SK-N-SH (cell line): ENCODE measurements at regions not wholly inside any gene's neighbourhood (a gene's known extent, or its start where the extent isn't known, plus 50 kb on each side); places are given as distances from the start of the nearest gene placed in this dataset.

ENCODE experiments used
- CTCF ChIA-PET: fragments of 300-600, 350-600 bp; formaldehyde crosslinking; extraction: SDS; loops from one replicate; lab custom pipeline; 2021; lab: Yijun Ruan, JAX
- POLR2A ChIA-PET: fragments of 350-600 bp; sonication (Branson Sonifier 250); formaldehyde crosslinking; extraction: SDS; loops from one replicate; lab custom pipeline; 2020; ENCODE audit warnings: antibody characterized with exemption, inconsistent platforms; lab: Yijun Ruan, JAX
- DNase-seq: peaks from one replicate; pipeline ENCODE4 v3.0.0; 2012
- H2AFZ ChIP-seq: fragments of 200-600 bp; sonication (generic); 2 replicates; pipeline ENCODE4 v1.8.1; 2016; ENCODE audit warnings: antibody characterized with exemption, mild to moderate bottlenecking, low read depth
- H3F3A ChIP-seq: fragments of 200-600 bp; sonication (generic); replicated peaks from 2 replicates; pipeline ENCODE3; 2016; ENCODE audit warnings: antibody characterized with exemption, mild to moderate bottlenecking; ENCODE audit not compliant: insufficient read depth
- H3K27ac ChIP-seq, 2 experiments: fragments of 200-500 bp in 1 of 2; fragments of 200-600 bp in 1 of 2; sonication (Bioruptor generic) in 1 of 2; sonication (generic), shearing (Covaris generic) in 1 of 2; 2 replicates each; pipeline versions ENCODE4 v1.5.1 to v1.6.1; 2014 to 2016; ENCODE audit warnings: low read depth in 2 of 2, inconsistent platforms in 1 of 2, low read length in 1 of 2, mild to moderate bottlenecking in 1 of 2, mixed read lengths in 1 of 2
- H3K27me3 ChIP-seq: fragments of 200-600 bp; sonication (generic), shearing (Covaris generic); 2 replicates; pipeline ENCODE4 v1.6.1; 2016; ENCODE audit warnings: mixed run types; ENCODE audit not compliant: insufficient read depth
- H3K36me3 ChIP-seq, 2 experiments: fragments of 200-500 bp in 1 of 2; fragments of 200-600 bp in 1 of 2; sonication (Bioruptor generic) in 1 of 2; sonication (generic) in 1 of 2; replicated peaks in 1 of 2; 2 replicates each; pipeline versions ENCODE3 to v1.5.1; 2014 to 2016; ENCODE audit warnings: low read length in 1 of 2, mild to moderate bottlenecking in 1 of 2; ENCODE audit not compliant: insufficient read depth in 2 of 2, control insufficient read depth in 1 of 2
- H3K4me1 ChIP-seq, 2 experiments: fragments of 200-500 bp in 1 of 2; fragments of 200-600 bp in 1 of 2; sonication (Bioruptor generic) in 1 of 2; sonication (generic), shearing (Covaris generic) in 1 of 2; 2 replicates each; pipeline versions ENCODE4 v1.5.1 to v1.6.1; 2014 to 2016; ENCODE audit warnings: low read depth in 1 of 2, low read length in 1 of 2, mixed run types in 1 of 2; ENCODE audit not compliant: insufficient read depth in 2 of 2, control insufficient read depth in 1 of 2
- H3K4me2 ChIP-seq: fragments of 200-600 bp; sonication (generic), shearing (Covaris generic); 2 replicates; pipeline ENCODE4 v1.6.1; 2017; ENCODE audit warnings: mixed run types
- H3K4me3 ChIP-seq, 2 experiments: fragments of 200-500 bp in 1 of 2; fragments of 200-600 bp in 1 of 2; sonication (Bioruptor generic) in 1 of 2; sonication (generic), shearing (Covaris generic) in 1 of 2; 2 replicates each; pipeline versions ENCODE4 v1.5.1 to v1.8.1; 2014 to 2016; ENCODE audit warnings: low read depth in 2 of 2, inconsistent platforms in 1 of 2, low read length in 1 of 2, mild to moderate bottlenecking in 1 of 2, mixed read lengths in 1 of 2, moderate library complexity in 1 of 2
- H3K79me2 ChIP-seq: fragments of 200-600 bp; sonication (generic); 2 replicates; pipeline ENCODE4 v1.8.1; 2017; ENCODE audit warnings: mild to moderate bottlenecking; ENCODE audit not compliant: insufficient read depth
- H3K9ac ChIP-seq: fragments of 200-600 bp; sonication (generic); 2 replicates; pipeline ENCODE4 v1.6.1; 2017; ENCODE audit warnings: mixed run types
- H3K9me2 ChIP-seq: fragments of 200-600 bp; sonication (generic); 2 replicates; pipeline ENCODE4 v1.6.1; 2017; ENCODE audit warnings: mixed run types
- H3K9me3 ChIP-seq: fragments of 200-600 bp; sonication (generic); 2 replicates; pipeline ENCODE4 v1.6.1; 2017; ENCODE audit warnings: mixed run types, mild to moderate bottlenecking, moderate library complexity
- H4K20me1 ChIP-seq: fragments of 200-600 bp; sonication (generic); 2 replicates; pipeline ENCODE4 v1.6.1; 2017; ENCODE audit warnings: mild to moderate bottlenecking, mixed run types; ENCODE audit not compliant: insufficient read depth
- FOXM1 ChIP-seq: IDR thresholded peaks from 2 replicates; pipeline ENCODE4 v1.4.0; 2012; ENCODE audit warnings: low read depth, mild to moderate bottlenecking
- JUND ChIP-seq: IDR thresholded peaks from 2 replicates; pipeline ENCODE4 v1.4.0; 2012
- MAX ChIP-seq: IDR thresholded peaks from 2 replicates; pipeline ENCODE4 v1.4.0; 2012; ENCODE audit warnings: low read depth
- MEF2A ChIP-seq: IDR thresholded peaks from 2 replicates; pipeline ENCODE4 v1.4.0; 2012; ENCODE audit warnings: low read depth, borderline replicate concordance
- MXI1 ChIP-seq: IDR thresholded peaks from 2 replicates; pipeline ENCODE4 v1.6.1; 2012; ENCODE audit warnings: mild to moderate bottlenecking, low read depth, low read length, improper control_type of control experiment
- PBX3 ChIP-seq: IDR thresholded peaks from 2 replicates; pipeline ENCODE4; 2012
- POLR2AphosphoS5 ChIP-seq: IDR thresholded peaks from 2 replicates; pipeline ENCODE4 v1.6.1; 2012; ENCODE audit warnings: low read depth, low read length
- RAD21 ChIP-seq: IDR thresholded peaks from 2 replicates; pipeline ENCODE4 v1.6.1; 2012; ENCODE audit warnings: mild to moderate bottlenecking, low read length
- RCOR1 ChIP-seq: fragments of 150-350 bp; IDR thresholded peaks from 2 replicates; pipeline ENCODE4 v1.6.1; 2017; ENCODE audit warnings: antibody characterized with exemption, low read length
- REST ChIP-seq: IDR thresholded peaks from 2 replicates; pipeline ENCODE4 v1.6.1; 2012; ENCODE audit warnings: mild to moderate bottlenecking, low read depth, low read length, moderate library complexity
- SIN3A ChIP-seq: IDR thresholded peaks from 2 replicates; pipeline ENCODE4 v1.6.1; 2012; ENCODE audit warnings: low read depth, mild to moderate bottlenecking, low read length, moderate library complexity, borderline replicate concordance
- SMC3 ChIP-seq: IDR thresholded peaks from 2 replicates; pipeline ENCODE4 v1.6.1; 2012; ENCODE audit warnings: low read depth, low read length, improper control_type of control experiment
- TCF12 ChIP-seq: IDR thresholded peaks from 2 replicates; pipeline ENCODE4 v1.4.0; 2012
- USF1 ChIP-seq: IDR thresholded peaks from 2 replicates; pipeline ENCODE4 v1.4.0; 2012; ENCODE audit warnings: low read depth, borderline replicate concordance
- ZBTB33 ChIP-seq: IDR thresholded peaks from 2 replicates; pipeline ENCODE4 v1.4.0; 2012; ENCODE audit warnings: low read depth, borderline replicate concordance
- WGBS: methylation state at CpG from one replicate; pipeline ENCODE4 v1.1.6; 2017; ENCODE audit warnings: low lambda C conversion rate; 5-methylcytosine and 5-hydroxymethylcytosine counted together

GRCh38 chr4:189530848-189531247 lies 409.8 kb upstream of the FRG1 start:
- CTCF ChIA-PET: no interaction called here
- Histone ChIP-seq H3K27ac (no peak overlapping the region), H3K4me1 (no peaks in the 10 kb centered on the region), H3K9ac (no peak overlapping the region), H3K9me2 (no peaks in the 10 kb centered on the region), H4K20me1 (no peaks in the 10 kb centered on the region), H3K4me3 (no peak overlapping the region), H3K4me2 (no peak overlapping the region), H3K36me3 (no peaks in the 10 kb centered on the region), H3F3A (no peaks in the 10 kb centered on the region), H2AFZ (no peak overlapping the region), H3K27me3 (no peaks in the 10 kb centered on the region), H3K79me2 (no peaks in the 10 kb centered on the region), H3K9me3 (peaks cover 11% of the 10 kb centered on the region)
- DNase-seq: no peak
- POLR2A ChIA-PET: no interaction called here
- 25% methylated on average over 2 of the region's 2 CpGs for WGBS
- TF ChIP-seq RCOR1 (no peak), SMC3 (no peak), POLR2AphosphoS5 (no peak)

- TF ChIP-seq MXI1 (no peak), RCOR1 (no peak), FOXM1 (no peak), REST (no peak), TCF12 (no peak), JUND (no peak), USF1 (no peak), SMC3 (no peak), SIN3A (no peak), MEF2A (no peak), MAX (no peak), ZBTB33 (no peak), RAD21 (no peak), PBX3 (no peak)
- Histone ChIP-seq H2AFZ (no peak overlapping the region), H3K36me3 (no peaks in the 10 kb centered on the region), H4K20me1 (no peaks in the 10 kb centered on the region), H3K79me2 (no peaks in the 10 kb centered on the region), H3K4me2 (no peak overlapping the region), H3K9ac (no peak overlapping the region), H3F3A (no peaks in the 10 kb centered on the region), H3K9me2 (no peaks in the 10 kb centered on the region), H3K9me3 (peaks cover 11% of the 10 kb centered on the region), H3K4me1 (no peaks in the 10 kb centered on the region), H3K4me3 (no peak overlapping the region), H3K27ac (no peak overlapping the region), H3K27me3 (no peaks in the 10 kb centered on the region)
- 13% methylated on average over 2 of the region's 2 CpGs for WGBS
- CTCF ChIA-PET: no interaction called here
- no peak for DNase-seq
- POLR2A ChIA-PET: no interaction called here
Measured at GRCh38 chr4:189533603-189534002, 407.1 kb upstream of the FRG1 start.
